Cardiac muscle cell (in vitro differentiated cells and primary cell): ENCODE measurements at regions not wholly inside any gene's neighbourhood (a gene's known extent, or its start where the extent isn't known, plus 50 kb on each side); places are given as distances from the start of the nearest gene placed in this dataset.
"Not testable (repeated sequence)": the region's sequence is repeated elsewhere in the genome, so short reads cannot be mapped to it uniquely, and the experiment has no call there.

Experiments used
- DNase-seq, 2 donors: peaks; one replicate each; pipeline versions ENCODE4 v3.0.0 to v3.0.0-alpha.2; 2010 to 2017; ENCODE audit warnings: low read depth in 1 of 2, low spot score in 1 of 2
- H3K27ac ChIP-seq: fragments of 200-600 bp; sonication (generic); 2 replicates; pipeline ENCODE4 v1.5.1; 2016
- H3K27me3 ChIP-seq: fragments of 200-600 bp; sonication (generic); 2 replicates; pipeline ENCODE4 v1.6.0; 2016; ENCODE audit warnings: control low read depth
- H3K36me3 ChIP-seq: fragments of 200-600 bp; sonication (generic); 2 replicates; pipeline ENCODE4 v1.5.1; 2016; ENCODE audit warnings: control low read depth
- H3K4me1 ChIP-seq: fragments of 200-600 bp; sonication (generic); 2 replicates; pipeline ENCODE4 v1.8.1; 2017; ENCODE audit warnings: low read depth, mild to moderate bottlenecking, mixed run types
- H3K4me3 ChIP-seq: fragments of 200-600 bp; sonication (generic); 2 replicates; pipeline ENCODE4 v1.5.1; 2016; ENCODE audit warnings: mild to moderate bottlenecking
- H3K9me3 ChIP-seq: fragments of 200-600 bp; sonication (generic); 2 replicates; pipeline ENCODE4 v1.5.1; 2017; ENCODE audit warnings: low read depth, mild to moderate bottlenecking, control low read depth
- TF ChIP-seq, protein P1 (sequence below): IDR thresholded peaks from 2 replicates; pipeline ENCODE4 v1.5.1; 2012; ENCODE audit warnings: low read depth, mild to moderate bottlenecking, low read length

DNA sequence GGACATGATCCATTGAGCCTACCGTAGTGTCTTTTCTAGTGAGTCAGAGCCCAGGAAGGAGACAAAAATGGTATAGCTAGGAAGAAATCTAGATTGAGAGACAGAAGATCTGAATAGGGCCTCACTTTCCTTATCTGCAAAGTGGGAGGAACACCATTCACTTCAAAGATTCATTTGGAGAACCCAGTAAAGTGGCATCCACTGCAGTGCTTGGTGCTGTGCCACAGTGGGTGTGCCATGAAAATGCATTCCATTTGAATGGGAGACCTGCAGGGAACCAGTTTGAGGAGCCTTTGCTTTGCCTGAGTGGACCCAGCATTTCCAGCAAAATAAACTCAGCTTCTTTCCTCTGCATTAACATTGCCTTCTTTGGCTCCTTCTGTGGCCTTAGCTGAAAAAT is 470.5 kb upstream of the CADM1 start:
- Histone ChIP-seq H3K36me3 (no peaks in the 10 kb centered on the region), H3K4me1 (peaks cover 8% of the 10 kb centered on the region), H3K27ac (peak overlapping the region; percentile 80), H3K4me3 (no peak overlapping the region), H3K27me3 (no peaks in the 10 kb centered on the region), H3K9me3 (no peaks in the 10 kb centered on the region)
- no peak for DNase-seq
- TF ChIP-seq, protein P1, sequence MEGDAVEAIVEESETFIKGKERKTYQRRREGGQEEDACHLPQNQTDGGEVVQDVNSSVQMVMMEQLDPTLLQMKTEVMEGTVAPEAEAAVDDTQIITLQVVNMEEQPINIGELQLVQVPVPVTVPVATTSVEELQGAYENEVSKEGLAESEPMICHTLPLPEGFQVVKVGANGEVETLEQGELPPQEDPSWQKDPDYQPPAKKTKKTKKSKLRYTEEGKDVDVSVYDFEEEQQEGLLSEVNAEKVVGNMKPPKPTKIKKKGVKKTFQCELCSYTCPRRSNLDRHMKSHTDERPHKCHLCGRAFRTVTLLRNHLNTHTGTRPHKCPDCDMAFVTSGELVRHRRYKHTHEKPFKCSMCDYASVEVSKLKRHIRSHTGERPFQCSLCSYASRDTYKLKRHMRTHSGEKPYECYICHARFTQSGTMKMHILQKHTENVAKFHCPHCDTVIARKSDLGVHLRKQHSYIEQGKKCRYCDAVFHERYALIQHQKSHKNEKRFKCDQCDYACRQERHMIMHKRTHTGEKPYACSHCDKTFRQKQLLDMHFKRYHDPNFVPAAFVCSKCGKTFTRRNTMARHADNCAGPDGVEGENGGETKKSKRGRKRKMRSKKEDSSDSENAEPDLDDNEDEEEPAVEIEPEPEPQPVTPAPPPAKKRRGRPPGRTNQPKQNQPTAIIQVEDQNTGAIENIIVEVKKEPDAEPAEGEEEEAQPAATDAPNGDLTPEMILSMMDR = no peak

DNA sequence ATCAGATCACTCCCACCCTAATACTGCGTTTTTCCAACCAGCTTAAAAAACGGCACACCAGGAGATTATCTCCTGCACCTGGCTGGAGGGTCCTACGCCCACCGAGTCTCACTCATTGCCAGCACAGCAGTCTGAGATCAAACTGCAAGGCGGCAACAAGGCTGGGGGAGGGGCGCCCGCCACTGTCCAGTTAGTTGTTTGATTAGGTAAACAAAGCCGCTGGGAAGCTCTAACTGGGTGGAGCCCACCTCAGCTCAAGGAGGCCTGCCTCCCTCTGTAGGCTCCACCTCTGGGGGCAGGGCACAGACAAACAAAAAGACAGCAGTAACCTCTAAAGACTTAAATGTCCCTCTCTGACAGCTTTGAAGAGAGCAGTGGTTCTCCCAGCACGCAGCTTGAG is 463.0 kb upstream of the CADM1 start:
- not testable (repeated sequence) for DNase-seq

DNA sequence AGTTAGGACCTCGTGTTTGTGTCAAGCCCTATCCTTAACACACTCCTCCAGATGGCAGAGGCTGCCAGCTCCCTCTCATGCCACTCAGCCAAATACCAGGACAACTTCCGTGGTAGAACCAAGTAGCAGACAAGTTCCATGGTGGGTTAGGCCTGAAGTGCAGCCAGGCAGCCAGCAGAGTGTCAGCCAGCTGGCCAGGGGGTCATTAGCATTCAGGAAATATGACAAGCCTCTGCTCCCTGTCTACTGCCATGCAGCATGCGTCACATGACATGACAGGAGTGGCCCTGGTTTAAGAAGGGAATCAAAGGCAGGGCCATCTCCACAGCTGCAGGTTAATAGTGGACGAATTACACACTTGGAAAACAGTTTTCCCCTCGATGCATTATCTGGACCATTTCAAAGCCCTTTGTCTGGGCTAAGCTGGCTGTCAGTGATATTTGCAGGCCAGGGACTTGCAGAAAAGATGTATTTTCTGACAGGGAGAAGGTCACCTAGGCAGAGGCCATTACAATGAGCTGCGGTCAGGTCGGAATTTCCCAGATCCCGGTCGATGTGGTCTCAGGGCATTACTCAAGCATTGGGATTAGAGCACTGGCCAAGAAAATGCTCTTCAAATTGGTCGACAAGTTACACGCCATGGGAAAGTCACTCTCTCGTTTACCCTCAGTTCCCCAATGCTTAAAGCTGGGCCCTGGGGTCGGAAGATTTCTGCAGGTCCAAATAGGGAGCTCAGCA is 461.7 kb upstream of the CADM1 start:
- no peaks in the 10 kb centered on the region for H3K4me1 ChIP-seq
- DNase-seq = peak in 1 of 2 donors; percentile 30
- no peaks in the 10 kb centered on the region for H3K27me3 ChIP-seq
- no peaks in the 10 kb centered on the region for H3K9me3 ChIP-seq
- no peak overlapping the region for H3K27ac ChIP-seq
- TF ChIP-seq, protein P1 = no peak
- no peaks in the 10 kb centered on the region for H3K36me3 ChIP-seq
- no peak overlapping the region for H3K4me3 ChIP-seq

More for the DNA sequence above, 463.0 kb upstream of the CADM1 start:
- not testable (repeated sequence) for H3K4me3 ChIP-seq, H3K27me3 ChIP-seq, H3K9me3 ChIP-seq, H3K4me1 ChIP-seq, H3K36me3 ChIP-seq, H3K27ac ChIP-seq

DNA sequence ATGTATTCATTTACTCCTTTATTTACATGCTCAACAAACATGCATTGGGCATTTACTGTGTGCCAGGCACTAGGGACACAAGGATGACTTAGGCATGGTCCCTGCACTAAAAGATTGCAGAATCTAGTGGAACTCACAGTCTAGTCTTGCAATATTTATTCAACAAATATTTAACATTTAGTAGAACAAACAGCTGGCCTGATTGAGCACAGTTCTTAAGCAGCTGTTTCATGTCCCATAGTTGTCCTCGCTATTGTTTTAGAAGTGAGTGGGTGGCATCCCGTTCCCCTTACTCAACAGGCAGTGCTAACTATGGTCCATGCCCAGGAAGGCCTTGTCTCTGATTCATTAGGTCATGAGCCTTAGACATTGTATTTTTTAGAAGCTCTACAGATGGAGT is 459.9 kb upstream of the CADM1 start:
- H3K9me3 ChIP-seq = no peaks in the 10 kb centered on the region
- no peaks in the 10 kb centered on the region for H3K27me3 ChIP-seq
- H3K4me1 ChIP-seq = no peaks in the 10 kb centered on the region
- TF ChIP-seq, protein P1 = no peak
- peak in 1 of 2 donors; percentile 45 for DNase-seq
- no peak overlapping the region for H3K4me3 ChIP-seq
- H3K27ac ChIP-seq = no peak overlapping the region
- H3K36me3 ChIP-seq = no peaks in the 10 kb centered on the region

DNA sequence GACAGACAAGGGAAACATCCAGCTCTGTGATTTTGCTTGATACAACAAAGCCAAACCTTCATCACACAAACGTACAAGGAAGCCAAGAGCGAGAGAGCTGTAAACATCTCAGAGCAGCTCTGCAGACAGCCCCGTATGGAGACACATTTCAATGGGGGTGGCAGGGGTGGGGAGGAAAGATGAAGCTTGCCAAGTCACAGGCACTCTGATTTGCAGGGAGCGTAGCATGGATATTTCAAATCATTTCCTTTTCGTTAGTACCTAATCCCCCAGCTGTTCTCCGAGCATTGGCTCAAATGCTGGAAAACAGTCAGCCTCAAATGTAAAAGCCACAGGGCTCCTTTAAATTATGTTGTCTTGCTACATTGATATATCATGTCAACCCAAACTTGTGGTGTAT is 458.9 kb upstream of the CADM1 start:
- H3K4me3 ChIP-seq = no peak overlapping the region
- no peaks in the 10 kb centered on the region for H3K4me1 ChIP-seq
- H3K27me3 ChIP-seq = no peaks in the 10 kb centered on the region
- no peaks in the 10 kb centered on the region for H3K9me3 ChIP-seq
- no peaks in the 10 kb centered on the region for H3K36me3 ChIP-seq
- H3K27ac ChIP-seq = no peak overlapping the region
- TF ChIP-seq, protein P1 = no peak
- peak in 1 of 2 donors; percentile 14 for DNase-seq

DNA sequence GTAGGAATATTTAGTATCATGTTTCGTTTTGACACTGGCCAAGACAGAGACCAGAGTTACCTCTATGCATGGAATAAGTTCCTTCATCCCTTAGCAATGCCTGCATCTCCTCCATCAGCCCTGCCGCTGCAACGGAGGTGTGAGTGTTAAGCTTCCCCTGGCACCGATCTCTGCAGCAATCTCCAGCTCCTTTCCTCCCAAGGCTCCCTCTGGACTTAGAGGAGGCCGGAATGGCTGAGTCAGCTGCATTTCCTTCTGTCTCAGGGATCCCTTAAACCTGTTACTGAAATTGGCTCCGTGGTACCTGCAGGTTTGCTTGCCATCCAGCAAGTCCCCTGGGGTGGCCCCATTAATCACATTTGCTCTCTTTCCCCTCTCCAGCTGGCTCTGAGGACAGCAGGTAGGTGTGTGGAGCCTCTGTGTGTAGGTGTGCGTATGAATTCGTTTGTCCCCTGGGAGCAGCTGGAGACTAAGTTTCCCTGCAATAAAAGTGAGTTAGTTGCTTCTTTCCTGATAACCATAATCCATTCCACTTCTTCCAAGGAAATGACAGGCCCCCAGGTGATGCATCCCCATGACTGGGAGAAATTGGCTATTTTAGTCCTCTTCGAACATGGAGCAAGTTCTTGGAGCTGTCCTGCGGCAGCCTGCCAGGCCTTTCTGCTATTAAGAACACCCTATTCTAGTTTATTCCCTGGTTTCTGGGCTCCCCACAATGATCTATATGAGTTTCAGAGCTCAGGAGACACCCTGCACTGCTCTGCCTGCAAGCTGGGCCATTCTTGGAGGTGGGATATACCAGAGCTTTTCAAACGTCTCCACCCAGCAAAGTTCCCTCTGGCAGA is 457.2 kb upstream of the CADM1 start:
- no peaks in the 10 kb centered on the region for H3K9me3 ChIP-seq

More for the DNA sequence above, 457.2 kb upstream of the CADM1 start:
- no peaks in the 10 kb centered on the region for H3K36me3 ChIP-seq
- no peaks in the 10 kb centered on the region for H3K27me3 ChIP-seq
- H3K4me3 ChIP-seq = no peak overlapping the region
- H3K4me1 ChIP-seq = no peaks in the 10 kb centered on the region
- no peak overlapping the region for H3K27ac ChIP-seq
- TF ChIP-seq, protein P1 = no peak
- DNase-seq = peak in 1 of 2 donors; percentile 33
